ENCODE measurements at regions not wholly inside any gene's neighbourhood (a gene's known extent, or its start where the extent isn't known, plus 50 kb on each side); places are given as distances from the start of the nearest gene placed in this dataset.

- no peak for TF ChIP-seq CTCF (IDR thresholded peaks at IDR 0.05; ENCODE audit: low read depth, low read length)
- no peak for TF ChIP-seq EZH2phosphoT487 (IDR thresholded peaks at IDR 0.05; ENCODE audit: low read depth)
These were observed 426.9 kb downstream of the HTR1B start for GRCh38 chr6:77036400-77036799.

Measured in OCI-LY3 (cell line).